Common myeloid progenitor, CD34-positive (primary cell): ENCODE measurements at regions not wholly inside any gene's neighbourhood (a gene's known extent, or its start where the extent isn't known, plus 50 kb on each side); places are given as distances from the start of the nearest gene placed in this dataset.

Source experiments
- CTCF ChIA-PET: fragments of 350-600 bp; sonication (Branson Sonifier 250); formaldehyde crosslinking; loops from one replicate; lab custom pipeline; 2021; ENCODE audit warnings: antibody characterized with exemption; lab: Charles Lee
- POLR2A ChIA-PET: fragments of 350-600 bp; sonication (Branson Sonifier 250); formaldehyde crosslinking; loops from one replicate; lab custom pipeline; 2021; ENCODE audit warnings: antibody characterized with exemption; lab: Charles Lee
- DNase-seq, 3 donors: peaks; one replicate each; pipeline versions ENCODE4 v3.0.0 to v3.0.0-alpha.2; 2013
- H3K27ac ChIP-seq, 2 experiments: 1 replicate in 1 of 2; 2 replicates in 1 of 2; pipeline ENCODE4 v1.7.0; 2013; ENCODE audit warnings: inconsistent platforms in 2 of 2, low read length in 2 of 2, mild to moderate bottlenecking in 2 of 2, low read depth in 1 of 2, moderate library complexity in 1 of 2; ENCODE audit not compliant: severe bottlenecking in 2 of 2, insufficient read depth in 1 of 2, poor library complexity in 1 of 2
- H3K27me3 ChIP-seq, 5 experiments: replicated peaks in 2 of 5; 1 replicate in 3 of 5; 2 replicates in 2 of 5; pipeline versions ENCODE4 v1.6.1 to v1.7.0; 2013; ENCODE audit warnings: low read length in 4 of 5, mild to moderate bottlenecking in 2 of 5, moderate library complexity in 2 of 5, inconsistent platforms in 1 of 5; ENCODE audit not compliant: insufficient read depth in 5 of 5, control insufficient read depth in 4 of 5
- H3K36me3 ChIP-seq, 4 experiments: 1 replicate in 2 of 4; 2 replicates in 2 of 4; pipeline versions ENCODE4 v1.6.1 to v1.7.0; 2013; ENCODE audit warnings: low read length in 3 of 4, control low read depth in 1 of 4, mild to moderate bottlenecking in 1 of 4; ENCODE audit not compliant: control insufficient read depth in 4 of 4, insufficient read depth in 4 of 4
- H3K4me1 ChIP-seq, 4 experiments: 1 replicate in 3 of 4; 2 replicates in 1 of 4; pipeline versions ENCODE4 v1.6.1 to v1.7.1; 2013; ENCODE audit warnings: low read length in 3 of 4, mild to moderate bottlenecking in 3 of 4, control low read depth in 1 of 4, inconsistent platforms in 1 of 4, moderate library complexity in 1 of 4; ENCODE audit not compliant: control insufficient read depth in 4 of 4, insufficient read depth in 4 of 4; ENCODE audit errors: control extremely low read depth in 1 of 4
- H3K4me3 ChIP-seq, 7 experiments: 1 replicate in 4 of 7; 2 replicates in 3 of 7; pipeline versions ENCODE4 v1.5.1 to v1.7.0; 2013; ENCODE audit warnings: mild to moderate bottlenecking in 7 of 7, low read length in 6 of 7, moderate library complexity in 6 of 7, inconsistent platforms in 2 of 7, low read depth in 2 of 7, control low read depth in 1 of 7; ENCODE audit not compliant: insufficient read depth in 4 of 7, control insufficient read depth in 1 of 7; ENCODE audit errors: extremely low read depth in 1 of 7
- H3K9me3 ChIP-seq, 5 experiments: 1 replicate in 4 of 5; 2 replicates in 1 of 5; pipeline versions ENCODE4 v1.6.1 to v1.7.1; 2013; ENCODE audit warnings: low read length in 4 of 5, mild to moderate bottlenecking in 2 of 5, inconsistent platforms in 1 of 5, low read depth in 1 of 5, moderate library complexity in 1 of 5; ENCODE audit not compliant: control insufficient read depth in 4 of 5, insufficient read depth in 2 of 5; ENCODE audit errors: control extremely low read depth in 1 of 5
- WGBS: methylation state at CpG from one replicate; pipeline ENCODE4 v1.1.5; 2013; ENCODE audit not compliant: insufficient coverage; 5-methylcytosine and 5-hydroxymethylcytosine counted together

DNA sequence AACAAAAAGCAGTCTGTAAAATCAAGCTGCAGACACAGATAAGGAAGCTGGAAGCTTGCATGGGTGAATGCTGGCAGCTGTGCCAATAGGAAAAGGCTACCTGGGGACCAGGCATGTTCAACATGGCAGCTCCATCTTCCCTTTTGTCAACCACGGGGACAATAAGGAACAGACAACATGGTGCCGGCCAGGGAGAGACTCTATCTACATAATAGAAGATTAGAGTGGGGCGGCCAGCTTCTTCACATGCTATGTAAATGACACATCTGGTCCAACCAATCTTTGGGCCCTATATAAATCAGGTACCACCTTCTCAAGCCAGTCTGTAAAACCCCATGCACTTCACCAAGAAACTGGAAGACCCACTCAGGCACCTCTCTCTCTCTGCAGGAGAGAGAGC, 157.6 kb downstream of the SUDS3 start:
- no peak overlapping the region for H3K27ac ChIP-seq
- H3K4me3 ChIP-seq: no peak overlapping the region
- ChIA-PET POLR2A (no interaction called here), CTCF (no interaction called here)
- no peaks in the 10 kb centered on the region for H3K4me1 ChIP-seq
- no peak for DNase-seq
- no peaks in the 10 kb centered on the region for H3K36me3 ChIP-seq
- WGBS: 76% methylated on average over 2 of the region's 3 CpGs
- peaks cover 0 to 4% (median 0%) of the 10 kb centered on the region in 5 experiments for H3K9me3 ChIP-seq
- H3K27me3 ChIP-seq: peaks cover 0 to 3% (median 0%) of the 10 kb centered on the region in 5 experiments

DNA sequence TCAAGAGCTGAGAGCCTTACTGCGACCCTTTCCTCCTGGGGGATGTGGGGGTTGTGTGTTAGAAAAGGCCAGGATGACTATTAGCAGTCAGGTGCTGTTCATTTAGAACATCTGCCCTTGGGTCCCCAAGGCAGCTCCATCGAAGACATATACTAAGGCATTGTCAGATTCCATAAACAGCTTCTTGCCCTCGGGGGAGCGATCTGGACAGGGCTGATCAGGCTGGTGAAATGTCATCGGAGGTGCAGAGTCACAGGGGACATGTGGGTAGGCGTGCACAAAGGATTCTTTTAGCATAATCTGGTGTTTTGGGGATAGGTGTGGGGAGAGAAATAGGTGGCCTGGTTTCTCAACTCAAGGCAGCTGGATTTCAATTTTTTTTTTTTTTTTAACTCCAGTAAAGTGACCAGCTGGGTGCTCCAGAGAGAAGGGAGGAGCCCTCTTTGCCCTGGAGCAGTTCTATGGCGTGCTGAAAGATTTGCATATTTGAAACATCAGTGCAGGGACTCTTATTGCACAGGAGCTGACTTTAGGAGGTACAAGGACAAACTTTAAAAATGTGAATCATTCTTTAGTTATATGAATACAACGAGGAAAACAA, 160.1 kb downstream of the SUDS3 start:
- Histone ChIP-seq H3K27me3 (peaks cover 0 to 3% (median 0%) of the 10 kb centered on the region in 5 experiments), H3K36me3 (no peaks in the 10 kb centered on the region), H3K27ac (no peak overlapping the region), H3K4me3 (no peak overlapping the region), H3K9me3 (no peaks in the 10 kb centered on the region), H3K4me1 (no peaks in the 10 kb centered on the region)
- CTCF ChIA-PET: no interaction called here
- POLR2A ChIA-PET: no interaction called here
- DNase-seq: no peak
- 89% methylated on average over 5 of the region's 8 CpGs for WGBS

DNA sequence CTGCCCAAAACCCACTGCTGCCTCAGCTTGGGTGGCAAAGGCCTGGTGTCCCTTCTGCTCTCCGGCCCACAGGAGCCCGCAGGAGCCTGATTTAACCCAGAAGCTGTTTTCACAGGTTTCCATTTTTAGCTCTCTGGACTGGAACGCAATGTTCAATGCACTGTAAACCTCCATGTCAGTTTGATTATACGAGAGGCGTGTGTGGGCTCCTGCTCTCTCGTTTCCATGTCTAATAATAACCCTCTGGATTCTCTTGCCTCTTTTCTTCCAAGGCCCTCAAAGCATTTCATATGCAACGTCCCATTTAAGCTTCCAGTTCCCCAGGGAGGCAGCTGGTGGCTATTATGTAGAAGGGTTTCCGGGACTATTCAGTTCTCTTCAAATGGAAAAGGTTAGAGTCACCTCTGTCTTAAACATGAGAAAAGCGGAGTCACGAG, 161.1 kb downstream of the SUDS3 start:
- DNase-seq: no peak
- WGBS: 97% methylated on average over 3 of the region's 10 CpGs
- POLR2A ChIA-PET: no interaction called here
- H3K27me3 ChIP-seq: peaks cover 0 to 3% (median 0%) of the 10 kb centered on the region in 5 experiments
- H3K9me3 ChIP-seq: no peaks in the 10 kb centered on the region
- H3K4me1 ChIP-seq: no peaks in the 10 kb centered on the region
- no peak overlapping the region for H3K4me3 ChIP-seq
- no peaks in the 10 kb centered on the region for H3K36me3 ChIP-seq
- H3K27ac ChIP-seq: no peak overlapping the region
- CTCF ChIA-PET: no interaction called here

DNA sequence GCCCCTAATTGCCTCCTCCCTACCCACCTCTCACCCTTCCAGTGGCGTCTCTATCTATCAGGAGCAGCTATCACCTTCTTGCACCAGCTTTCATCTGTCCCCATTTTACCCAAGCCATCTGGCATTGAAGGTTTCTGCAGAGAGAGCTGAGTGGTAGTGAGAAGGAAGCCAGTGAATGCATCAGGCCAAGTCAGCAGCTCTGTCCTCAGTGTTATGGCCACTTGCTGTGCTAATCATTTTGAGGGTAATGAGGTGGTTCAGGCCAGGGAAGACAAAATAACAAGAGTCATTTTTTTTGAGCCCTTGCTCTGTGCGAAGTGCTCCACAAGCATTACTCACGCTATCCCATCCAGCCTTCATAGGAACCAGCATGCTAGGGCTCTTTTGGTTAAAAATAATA, 164.7 kb downstream of the SUDS3 start:
- CTCF ChIA-PET: no interaction called here

DNA sequence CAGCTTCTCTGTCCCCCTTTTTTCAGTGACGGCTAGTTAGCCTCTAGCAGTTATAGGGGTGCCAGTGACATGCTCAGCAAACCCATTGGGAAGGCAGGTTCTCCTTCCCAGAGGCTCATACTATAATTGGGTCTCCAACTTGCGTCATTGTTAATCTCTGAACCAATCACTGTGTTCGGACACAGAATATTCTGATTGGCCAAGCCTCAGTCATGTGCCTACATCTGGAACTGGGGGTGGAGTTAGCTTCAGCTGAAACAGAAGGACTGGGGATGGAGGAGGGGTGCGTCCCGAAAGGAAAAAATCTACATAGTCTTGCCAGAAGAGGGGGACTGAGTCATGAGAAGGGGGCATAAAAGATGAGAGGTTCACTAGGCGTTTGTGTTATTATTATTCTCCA, 165.6 kb downstream of the SUDS3 start:
- 100% methylated on average over 3 of the region's 6 CpGs for WGBS

More for the DNA sequence above, 164.7 kb downstream of the SUDS3 start:
- H3K4me3 ChIP-seq: no peak overlapping the region
- H3K4me1 ChIP-seq: no peaks in the 10 kb centered on the region
- WGBS: no CpG with 5 or more reads among the region's 3 CpGs
- DNase-seq: no peak
- no peaks in the 10 kb centered on the region for H3K9me3 ChIP-seq
- POLR2A ChIA-PET: no interaction called here
- no peak overlapping the region for H3K27ac ChIP-seq
- H3K36me3 ChIP-seq: no peaks in the 10 kb centered on the region
- peaks cover 0 to 2% (median 0%) of the 10 kb centered on the region in 5 experiments for H3K27me3 ChIP-seq

DNA sequence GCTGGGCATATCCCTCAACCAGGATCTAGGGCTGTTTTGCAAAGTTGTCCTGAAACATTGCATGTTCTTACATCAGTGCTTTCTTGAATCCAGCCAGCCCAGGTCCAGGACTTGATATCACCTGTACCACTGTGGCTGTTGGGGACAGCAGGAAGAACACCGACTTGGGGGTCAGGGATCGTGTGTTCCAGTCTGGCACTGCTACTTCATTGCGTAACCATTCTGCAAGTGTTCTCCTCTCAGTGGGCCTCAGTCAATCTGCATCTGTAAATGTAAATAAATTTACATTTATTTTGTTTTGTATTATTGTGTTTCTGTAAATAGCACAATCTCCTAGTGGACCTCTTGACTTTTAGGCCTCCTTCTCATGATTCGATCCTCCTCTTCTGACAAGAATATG, 167.3 kb downstream of the SUDS3 start:
- peaks cover 0 to 2% (median 0%) of the 10 kb centered on the region in 5 experiments for H3K27me3 ChIP-seq
- H3K27ac ChIP-seq: no peak overlapping the region
- no peak overlapping the region for H3K4me3 ChIP-seq
- H3K4me1 ChIP-seq: no peaks in the 10 kb centered on the region
- ChIA-PET POLR2A (no interaction called here), CTCF (no interaction called here)
- H3K9me3 ChIP-seq: no peaks in the 10 kb centered on the region
- no peaks in the 10 kb centered on the region for H3K36me3 ChIP-seq
- 90% methylated on average over 2 of the region's 4 CpGs for WGBS
- no peak for DNase-seq

More for the DNA sequence above, 165.6 kb downstream of the SUDS3 start:
- no peak for DNase-seq
- H3K4me1 ChIP-seq: no peaks in the 10 kb centered on the region
- ChIA-PET CTCF (no interaction called here), POLR2A (no interaction called here)
- H3K36me3 ChIP-seq: no peaks in the 10 kb centered on the region
- H3K27ac ChIP-seq: no peak overlapping the region
- no peak overlapping the region for H3K4me3 ChIP-seq
- H3K27me3 ChIP-seq: peaks cover 0 to 2% (median 0%) of the 10 kb centered on the region in 5 experiments
- no peaks in the 10 kb centered on the region for H3K9me3 ChIP-seq

DNA sequence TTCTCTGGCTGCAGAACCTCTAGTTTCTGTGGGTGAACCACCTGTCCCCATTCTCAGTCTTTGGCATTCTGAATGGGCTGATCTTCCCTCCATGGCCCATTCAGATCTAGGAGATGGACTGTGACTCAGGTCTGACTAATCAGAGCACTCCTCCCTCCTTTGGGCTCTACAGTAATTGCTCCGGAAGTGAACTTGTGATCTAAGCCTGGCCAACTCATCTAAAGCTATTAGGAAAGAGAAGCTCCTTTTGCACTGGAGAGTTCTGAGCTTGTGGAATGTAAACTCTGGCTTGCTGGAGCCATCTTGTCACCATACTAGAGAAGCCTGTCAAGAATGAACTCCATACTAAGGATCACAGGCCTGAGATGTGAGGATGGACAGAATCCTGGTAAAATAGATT, 168.2 kb downstream of the SUDS3 start:
- Histone ChIP-seq H3K9me3 (no peaks in the 10 kb centered on the region), H3K27ac (no peak overlapping the region), H3K4me1 (no peaks in the 10 kb centered on the region), H3K4me3 (no peak overlapping the region), H3K27me3 (peaks cover 0 to 2% (median 0%) of the 10 kb centered on the region in 5 experiments), H3K36me3 (no peaks in the 10 kb centered on the region)
- DNase-seq: no peak
- CTCF ChIA-PET: no interaction called here
- POLR2A ChIA-PET: no interaction called here
- 100% methylated on average over 1 of the region's 1 CpG for WGBS
